ENCODE measurements at regions not wholly inside any gene's neighbourhood (a gene's known extent, or its start where the extent isn't known, plus 50 kb on each side); places are given as distances from the start of the nearest gene placed in this dataset.

GRCh38 chr9:108800632-108801099 lies 55.1 kb downstream of the ACTL7B start:
- H3K9ac ChIP-seq (ENCODE audit: low read length): no peak overlapping the region
- no TSS peak for BruUV-seq (replicated peaks)
- no peaks in the 10 kb centered on the region; the same call in 1 of the 2 replicates for H3K27me3 ChIP-seq (ENCODE audit: low read length)
- ATAC-seq: no peak
- no peaks in the 10 kb centered on the region for H3K9me2 ChIP-seq (replicated peaks; ENCODE audit: low read length)
- intact Hi-C loops (cut with micrococcal nuclease): no loop called here
- no peak overlapping the region for H3K4me3 ChIP-seq (ENCODE audit: low read length)
- H2AFZ ChIP-seq (ENCODE audit: low read length): no peak overlapping the region
- H3K9me3 ChIP-seq (ENCODE audit: low read length): no peaks in the 10 kb centered on the region
- ChIA-PET CTCF (no interaction called here), POLR2A (ENCODE audit: unreplicated experiment) (no interaction called here)
- no peaks in the 10 kb centered on the region for H3F3A ChIP-seq (ENCODE audit: low read length, unreplicated experiment)
- H3K79me2 ChIP-seq (ENCODE audit: low read length): no peaks in the 10 kb centered on the region
- H3K4me1 ChIP-seq (ENCODE audit: insufficient read depth, low read length): no peaks in the 10 kb centered on the region
- no peak overlapping the region for H3K27ac ChIP-seq (ENCODE audit: low read length)
- no peaks in the 10 kb centered on the region for H4K20me1 ChIP-seq (ENCODE audit: low read length)
- H3K4me2 ChIP-seq (ENCODE audit: low read length): no peak overlapping the region
- TF ChIP-seq EZH2 (IDR thresholded peaks at IDR 0.05; ENCODE audit: low read length, unreplicated experiment): no peak
- TF ChIP-seq CTCF (conservative IDR thresholded peaks at IDR 0.05; ENCODE audit: low read depth, low read length): no peak
- TF ChIP-seq EZH2phosphoT487 (IDR thresholded peaks at IDR 0.05; ENCODE audit: borderline replicate concordance, low read length): no peak
- no peaks in the 10 kb centered on the region for H3K36me3 ChIP-seq (ENCODE audit: low read depth, low read length)
- DNase-seq: no peak

GRCh38 chr9:108793573-108793972 lies 62.2 kb downstream of the ACTL7B start:
- Histone ChIP-seq H3K27ac (ENCODE audit: low read length) (no peak overlapping the region), H4K20me1 (ENCODE audit: low read length) (no peaks in the 10 kb centered on the region), H3F3A (ENCODE audit: low read length, unreplicated experiment) (no peaks in the 10 kb centered on the region), H3K9me2 (replicated peaks; ENCODE audit: low read length) (no peaks in the 10 kb centered on the region), H3K9me3 (ENCODE audit: low read length) (no peaks in the 10 kb centered on the region), H3K27me3 (ENCODE audit: low read length) (no peaks in the 10 kb centered on the region), H3K4me1 (ENCODE audit: insufficient read depth, low read length) (no peaks in the 10 kb centered on the region), H3K4me2 (ENCODE audit: low read length) (no peak overlapping the region), H2AFZ (ENCODE audit: low read length) (no peak overlapping the region), H3K4me3 (ENCODE audit: low read length) (no peak overlapping the region), H3K79me2 (ENCODE audit: low read length) (no peaks in the 10 kb centered on the region), H3K36me3 (ENCODE audit: low read depth, low read length) (no peaks in the 10 kb centered on the region), H3K9ac (ENCODE audit: low read length) (no peak overlapping the region)
- POLR2A ChIA-PET (ENCODE audit: unreplicated experiment): no interaction called here
- CTCF ChIA-PET: no interaction called here
- no TSS peak for BruUV-seq (replicated peaks)
- TF ChIP-seq CTCF (conservative IDR thresholded peaks at IDR 0.05; ENCODE audit: low read depth, low read length) (no peak), EZH2 (IDR thresholded peaks at IDR 0.05; ENCODE audit: low read length, unreplicated experiment) (no peak), EZH2phosphoT487 (IDR thresholded peaks at IDR 0.05; ENCODE audit: borderline replicate concordance, low read length) (no peak)
- no peak for DNase-seq
- ATAC-seq: no peak
- intact Hi-C loops (cut with micrococcal nuclease): no loop called here

- Histone ChIP-seq H3K4me2 (ENCODE audit: low read length) (no peak overlapping the region), H4K20me1 (ENCODE audit: low read length) (no peaks in the 10 kb centered on the region), H3K36me3 (ENCODE audit: low read depth, low read length) (no peaks in the 10 kb centered on the region), H3K27ac (ENCODE audit: low read length) (no peak overlapping the region), H3K4me3 (ENCODE audit: low read length) (no peak overlapping the region), H3K4me1 (ENCODE audit: insufficient read depth, low read length) (peaks cover 7% of the 10 kb centered on the region; the same call in 1 of the 2 replicates), H3F3A (ENCODE audit: low read length, unreplicated experiment) (no peaks in the 10 kb centered on the region), H3K27me3 (ENCODE audit: low read length) (no peaks in the 10 kb centered on the region), H3K9me2 (replicated peaks; ENCODE audit: low read length) (no peaks in the 10 kb centered on the region), H3K9ac (ENCODE audit: low read length) (no peak overlapping the region), H3K9me3 (ENCODE audit: low read length) (no peaks in the 10 kb centered on the region), H3K79me2 (ENCODE audit: low read length) (no peaks in the 10 kb centered on the region), H2AFZ (ENCODE audit: low read length) (no peak overlapping the region)
- no peak for ATAC-seq
- POLR2A ChIA-PET (ENCODE audit: unreplicated experiment): no interaction called here
- CTCF ChIA-PET: no interaction called here
- no TSS peak for BruUV-seq (replicated peaks)
- intact Hi-C loops (cut with micrococcal nuclease): no loop called here
- no peak for TF ChIP-seq EZH2 (IDR thresholded peaks at IDR 0.05; ENCODE audit: low read length, unreplicated experiment)
- TF ChIP-seq EZH2phosphoT487 (IDR thresholded peaks at IDR 0.05; ENCODE audit: borderline replicate concordance, low read length): no peak
- DNase-seq: no peak
Measured at GRCh38 chr9:108789742-108790141, 66.0 kb downstream of the ACTL7B start.
